Activated CD4-positive, alpha-beta T cell treated with anti-CD3 and anti-CD28 coated beads, Interleukin-2, amount 50 U/mL, for 4 hours (primary cell): ENCODE measurements at regions not wholly inside any gene's neighbourhood (a gene's known extent, or its start where the extent isn't known, plus 50 kb on each side); places are given as distances from the start of the nearest gene placed in this dataset.

Experiments
- DNase-seq, 2 experiments: peaks; one replicate each; pipeline ENCODE4 v3.0.0-alpha.2; 2020

DNA sequence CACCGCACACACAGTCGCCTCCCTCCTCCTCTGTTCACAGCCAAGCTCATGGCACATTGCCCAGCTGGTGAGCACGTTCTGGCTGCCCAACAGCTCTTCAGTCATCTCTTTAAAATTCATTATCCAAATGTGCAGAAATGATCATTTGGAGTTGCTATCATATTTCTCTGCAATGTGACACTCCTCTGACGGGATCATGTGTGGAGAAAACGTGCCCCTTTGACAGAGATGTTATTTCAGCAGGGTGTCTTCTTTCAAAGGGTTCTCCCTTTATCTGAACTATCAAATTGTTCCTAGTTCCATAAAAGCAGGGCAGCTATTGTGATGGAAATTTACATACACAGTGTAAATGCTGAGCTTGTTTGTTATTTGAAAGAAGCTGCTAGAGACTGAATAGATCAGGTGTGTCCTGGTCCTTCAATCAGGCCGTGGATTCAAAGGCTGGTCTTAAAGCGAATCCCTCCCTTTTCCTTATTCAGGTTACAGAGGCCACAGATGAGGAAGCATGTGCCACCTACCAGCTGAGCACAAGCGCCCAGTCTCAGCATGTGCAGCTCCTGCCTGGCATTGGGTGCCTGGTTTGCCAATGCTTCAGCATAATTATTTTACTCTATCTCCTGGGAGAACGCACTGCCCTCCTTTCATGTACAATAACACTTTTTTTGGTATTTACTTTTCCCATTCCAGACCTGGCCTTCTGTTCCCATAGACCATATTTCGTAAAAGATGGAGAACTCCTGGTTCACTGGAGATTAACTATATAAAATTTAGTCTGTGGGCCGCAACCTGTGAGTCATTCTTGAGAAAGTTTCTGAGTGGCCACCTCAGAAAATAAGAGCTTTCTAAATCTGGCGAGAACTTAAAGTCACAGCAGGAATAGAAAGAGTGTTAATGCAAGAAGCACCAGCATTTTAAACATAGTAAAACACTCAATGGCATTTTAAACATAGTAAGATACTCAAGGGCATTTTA, 433.7 kb downstream of the ENC1 start:
- no peak for DNase-seq

DNA sequence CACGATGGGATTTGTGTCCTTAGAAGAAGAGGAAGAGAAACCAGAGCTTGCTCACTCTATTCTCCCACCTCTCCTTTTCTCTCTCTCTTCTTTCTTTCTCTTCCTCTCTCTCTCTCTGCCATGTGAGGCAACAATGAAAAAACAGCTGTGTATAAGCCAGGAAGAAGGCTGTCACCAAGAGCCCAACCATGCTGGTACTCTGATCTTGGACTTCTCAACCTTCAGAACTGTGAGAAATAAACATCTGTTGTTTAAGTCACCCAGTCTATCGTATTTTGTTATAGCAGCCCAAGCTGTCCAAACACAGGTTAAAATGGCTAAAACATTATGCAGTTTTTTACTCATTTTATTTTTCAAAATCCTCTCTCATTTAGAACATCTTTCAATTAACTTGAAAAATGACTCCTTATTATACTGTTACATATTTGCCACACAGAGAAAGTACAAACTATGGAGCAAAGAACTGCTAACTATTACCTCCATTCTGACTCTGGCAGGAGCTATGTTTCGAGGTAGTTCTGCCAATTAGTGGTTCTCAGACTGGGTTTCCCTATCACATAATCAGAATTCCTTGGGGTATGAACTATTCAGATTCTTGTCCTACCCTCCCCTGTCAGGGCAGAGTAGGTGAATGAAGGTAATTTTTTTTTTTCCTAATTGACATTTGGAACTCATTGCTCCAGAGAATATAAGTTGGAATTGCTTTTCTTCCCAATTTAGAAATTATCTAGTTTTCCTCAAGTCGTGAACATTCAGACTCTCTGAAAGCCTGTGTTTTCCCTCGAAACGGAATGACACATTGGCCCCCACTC, 434.6 kb downstream of the ENC1 start:
- no peak for DNase-seq

DNA sequence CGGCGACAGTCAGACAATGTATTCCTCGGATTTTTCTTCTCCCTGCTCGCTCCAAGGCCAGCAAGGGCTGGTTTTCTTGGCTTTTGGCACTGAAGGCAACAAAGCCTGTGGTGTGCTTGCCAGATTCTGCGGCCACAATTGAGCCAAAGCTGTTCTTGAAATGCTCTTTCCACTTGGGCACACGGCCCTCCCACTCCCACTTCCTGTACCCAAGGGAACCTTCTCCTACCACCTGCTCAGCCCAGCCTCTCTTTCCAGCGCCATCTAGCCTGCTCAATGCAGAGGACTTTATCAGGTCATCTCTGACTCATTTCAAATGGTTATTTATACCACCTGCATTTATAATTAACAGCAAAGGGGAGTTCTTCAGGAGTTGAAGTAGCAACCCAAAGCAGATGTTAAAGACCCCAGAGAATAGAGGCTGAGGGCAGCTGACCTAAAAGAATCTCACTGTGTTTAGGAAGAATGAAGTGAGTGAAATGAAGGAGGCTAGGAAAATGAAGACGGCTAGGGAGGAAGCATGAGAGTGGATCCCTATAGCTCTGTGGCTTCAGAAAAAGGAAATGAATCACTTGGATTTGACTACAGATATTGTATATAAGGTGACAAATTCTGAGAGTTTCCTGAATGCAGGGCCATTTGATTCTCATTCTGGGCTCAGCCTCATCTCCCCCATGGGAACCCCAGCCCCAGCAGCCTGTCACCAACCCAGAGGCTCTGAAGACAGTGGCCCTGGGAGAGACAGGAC, 439.0 kb downstream of the ENC1 start:
- no peak for DNase-seq

GRCh38 chr5:74200560-74200959, 440.0 kb downstream of the ENC1 start:
- DNase-seq = no peak

GRCh38 chr5:74199436-74200210, 440.9 kb downstream of the ENC1 start:
- no peak for DNase-seq

DNA sequence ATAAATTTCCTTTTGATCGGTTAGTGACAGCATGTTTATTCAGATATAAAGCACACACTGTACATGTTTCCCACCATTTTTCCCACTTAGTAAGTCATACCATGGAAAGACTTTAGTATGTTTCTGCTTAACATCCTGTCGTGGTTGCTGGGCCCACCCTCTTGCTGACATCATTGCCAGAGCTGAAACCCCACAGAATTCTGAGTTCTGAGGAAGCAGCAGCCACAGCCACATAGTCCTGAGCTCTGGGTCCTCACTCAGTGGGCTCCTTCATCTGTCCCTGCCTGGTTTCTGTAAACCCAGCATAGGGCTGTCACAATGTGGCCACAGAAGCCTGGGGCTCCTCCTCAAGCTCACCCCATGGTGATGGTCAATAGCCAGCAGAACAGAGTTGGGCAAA, 441.5 kb downstream of the ENC1 start:
- DNase-seq = no peak

DNA sequence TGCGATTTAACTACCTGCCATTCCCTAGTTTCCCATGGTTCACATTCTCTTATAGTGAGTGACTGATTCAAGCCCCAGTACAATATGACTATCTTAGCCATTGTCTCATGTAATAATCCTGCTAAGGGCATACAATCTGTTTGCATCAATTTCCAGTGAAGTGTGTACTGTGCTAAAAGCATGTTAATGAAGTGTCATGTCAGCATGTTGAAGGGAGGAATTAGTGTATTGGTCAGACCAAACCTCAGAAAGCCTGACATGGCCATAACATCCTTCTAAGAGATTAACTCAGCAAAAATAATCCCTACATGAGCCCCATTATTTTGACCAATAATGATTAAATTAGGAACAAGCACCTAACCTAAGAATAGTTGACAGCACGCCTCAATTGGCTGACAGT, 442.4 kb downstream of the ENC1 start:
- DNase-seq = no peak

GRCh38 chr5:74196233-74196632, 444.3 kb downstream of the ENC1 start:
- DNase-seq = no peak

- no peak for DNase-seq
Measured at GRCh38 chr5:74194196-74194595, 446.3 kb downstream of the ENC1 start.

GRCh38 chr5:74192606-74193299, 447.8 kb downstream of the ENC1 start:
- no peak for DNase-seq

DNA sequence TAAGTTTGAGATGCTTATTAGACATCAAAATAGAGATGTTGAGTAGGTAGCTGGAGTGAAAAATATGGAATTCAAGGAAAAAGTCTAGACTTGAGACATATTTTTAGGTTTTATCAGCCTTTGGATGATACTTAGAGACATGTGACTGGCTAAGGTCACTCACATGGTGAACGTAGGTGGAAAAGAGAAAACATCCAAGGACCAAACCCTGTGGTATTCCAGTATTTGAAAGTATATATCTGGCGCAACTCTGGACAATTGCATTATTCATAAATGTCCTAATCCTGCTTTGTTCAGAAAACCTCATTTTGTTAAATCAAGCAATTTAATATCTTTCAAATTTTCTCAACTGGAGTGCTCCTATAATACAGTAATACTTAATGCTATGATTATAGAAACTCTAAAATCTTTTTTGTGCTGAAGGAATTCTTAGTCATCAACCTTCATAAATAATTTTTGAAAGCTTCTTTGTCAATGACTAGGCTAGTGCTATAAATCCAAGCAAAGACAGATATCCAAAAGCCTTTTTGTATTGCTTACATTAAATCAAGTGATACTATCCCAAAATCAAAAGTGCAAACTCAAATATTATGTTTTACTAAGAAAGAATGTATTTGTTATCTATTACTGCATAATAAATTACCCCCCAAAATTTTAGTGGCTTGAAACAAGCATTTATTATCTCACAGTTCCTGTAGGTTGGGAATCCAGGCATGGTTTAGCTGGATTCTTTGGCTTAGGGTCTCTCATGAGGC, 452.0 kb downstream of the ENC1 start:
- no peak for DNase-seq

DNA sequence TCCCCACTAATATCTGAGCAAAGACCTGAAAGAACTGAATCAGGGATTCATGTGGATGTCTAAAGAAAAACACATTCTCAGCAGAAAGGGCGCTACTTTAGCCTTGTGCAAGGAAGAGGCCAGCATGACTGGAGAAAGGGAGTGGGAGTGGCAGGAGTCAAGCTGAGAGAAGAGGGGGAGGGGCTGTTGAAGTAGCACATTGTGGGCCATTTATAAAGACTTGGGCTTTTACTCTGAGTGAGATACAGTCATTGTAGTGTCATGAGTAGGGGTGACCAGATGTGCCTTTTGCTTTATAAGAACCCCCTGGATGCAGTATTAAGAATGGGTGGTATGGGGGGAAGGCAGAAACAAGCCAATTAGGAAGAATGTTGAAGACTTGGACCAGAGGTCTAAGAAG, 452.8 kb downstream of the ENC1 start:
- no peak for DNase-seq

- no peak for DNase-seq
Measured at GRCh38 chr5:74186356-74187315, 453.9 kb downstream of the ENC1 start.

- no peak for DNase-seq
Measured at GRCh38 chr5:74185599-74185998, 454.9 kb downstream of the ENC1 start.

DNA sequence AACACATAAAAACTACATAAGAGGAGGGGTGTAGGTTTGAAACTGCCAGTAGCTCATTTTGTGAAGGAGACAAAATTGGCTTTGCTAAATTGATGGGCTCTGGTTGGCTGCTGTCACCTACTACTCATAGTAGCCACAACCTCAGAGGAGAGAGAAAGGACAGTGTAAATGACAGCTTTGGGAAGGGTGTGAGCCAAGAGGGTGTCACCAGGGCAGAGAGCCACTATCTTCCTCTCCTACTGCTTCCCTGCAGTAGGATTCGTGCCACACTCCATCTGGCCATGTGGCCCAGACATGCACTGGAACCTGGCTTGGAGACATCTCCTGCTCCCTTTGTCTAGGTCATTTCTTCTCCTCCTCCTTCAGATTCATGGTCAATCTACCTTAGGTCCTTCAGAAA, 455.9 kb downstream of the ENC1 start:
- DNase-seq = no peak

GRCh38 chr5:74183041-74183440, 457.5 kb downstream of the ENC1 start:
- DNase-seq = no peak

- no peak for DNase-seq
Measured at GRCh38 chr5:74182603-74183002, 457.9 kb downstream of the ENC1 start.

DNA sequence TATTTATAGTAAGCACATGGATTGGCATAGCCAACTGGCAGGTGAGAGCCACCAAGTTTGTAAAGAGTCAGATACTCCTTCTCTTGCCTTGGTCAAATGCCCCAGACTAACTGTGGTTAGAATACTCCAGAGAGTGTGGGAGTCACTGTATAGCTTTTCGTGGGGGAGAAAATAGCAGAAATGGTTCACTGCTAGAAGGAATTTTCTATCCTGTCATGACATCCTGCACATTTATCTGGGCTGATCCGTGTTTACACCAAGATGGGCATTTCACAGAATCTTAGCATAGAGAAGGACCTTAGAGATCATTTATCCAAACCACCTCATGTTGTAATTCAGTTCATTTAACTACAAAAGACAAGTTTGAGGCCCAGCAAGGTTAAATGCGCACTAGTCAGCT, 460.8 kb downstream of the ENC1 start:
- no peak for DNase-seq

- DNase-seq = no peak
Measured at GRCh38 chr5:74179179-74179578, 461.3 kb downstream of the ENC1 start.

DNA sequence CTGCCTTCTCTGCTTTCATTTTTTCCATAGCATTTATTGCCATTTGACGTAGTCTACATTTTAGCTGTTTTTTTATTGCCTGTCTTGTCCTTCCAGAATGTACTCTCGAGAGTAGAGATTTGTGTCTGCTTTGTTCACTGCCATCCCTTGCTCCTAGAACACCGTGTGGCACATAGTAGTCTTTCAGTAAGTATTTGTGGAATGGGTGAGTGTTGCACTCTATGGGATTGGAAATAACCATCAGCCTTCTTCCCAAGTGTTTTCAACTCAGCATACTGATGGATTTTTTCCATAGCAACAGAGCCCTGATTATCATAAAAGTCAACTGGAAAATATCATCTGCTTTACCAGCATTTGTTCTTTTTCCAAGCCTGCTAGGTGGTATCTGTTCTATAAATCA, 462.6 kb downstream of the ENC1 start:
- DNase-seq = no peak
